ENCODE measurements at regions not wholly inside any gene's neighbourhood (a gene's known extent, or its start where the extent isn't known, plus 50 kb on each side); places are given as distances from the start of the nearest gene placed in this dataset.
"Not testable (repeated sequence)": the region's sequence is repeated elsewhere in the genome, so short reads cannot be mapped to it uniquely, and the experiment has no call there.

GRCh38 chr21:10347675-10348074, 173.7 kb upstream of the TPTE start:
- H3K27ac Mint-ChIP-seq; H3K27me3 Mint-ChIP-seq (ENCODE audit: low read depth); H3K36me3 Mint-ChIP-seq (ENCODE audit: low read depth); H3K4me3 Mint-ChIP-seq (ENCODE audit: low read depth); H3K4me1 Mint-ChIP-seq (ENCODE audit: low read depth); DNase-seq (ENCODE audit: low spot score); intact Hi-C loops (cut with micrococcal nuclease): not testable (repeated sequence)
- peaks cover 61% of the 10 kb centered on the region for H3K9me3 Mint-ChIP-seq

- DNase-seq (ENCODE audit: low spot score); H3K36me3 Mint-ChIP-seq (ENCODE audit: low read depth); H3K27me3 Mint-ChIP-seq (ENCODE audit: low read depth); intact Hi-C loops (cut with micrococcal nuclease); H3K4me1 Mint-ChIP-seq (ENCODE audit: low read depth); H3K4me3 Mint-ChIP-seq (ENCODE audit: low read depth); H3K27ac Mint-ChIP-seq: not testable (repeated sequence)
- peaks cover 66% of the 10 kb centered on the region for H3K9me3 Mint-ChIP-seq
These were observed 173.2 kb upstream of the TPTE start for GRCh38 chr21:10348150-10348549.

- H3K27me3 Mint-ChIP-seq (ENCODE audit: low read depth); H3K4me1 Mint-ChIP-seq (ENCODE audit: low read depth); intact Hi-C loops (cut with micrococcal nuclease); H3K4me3 Mint-ChIP-seq (ENCODE audit: low read depth); H3K36me3 Mint-ChIP-seq (ENCODE audit: low read depth); DNase-seq (ENCODE audit: low spot score); H3K27ac Mint-ChIP-seq: not testable (repeated sequence)
- H3K9me3 Mint-ChIP-seq: peaks cover 75% of the 10 kb centered on the region
These were observed 166.4 kb upstream of the TPTE start for GRCh38 chr21:10354851-10355578.

GRCh38 chr21:10359120-10359519, 162.3 kb upstream of the TPTE start:
- H3K4me1 Mint-ChIP-seq (ENCODE audit: low read depth); DNase-seq (ENCODE audit: low spot score); H3K4me3 Mint-ChIP-seq (ENCODE audit: low read depth); H3K27ac Mint-ChIP-seq; H3K27me3 Mint-ChIP-seq (ENCODE audit: low read depth); H3K36me3 Mint-ChIP-seq (ENCODE audit: low read depth); intact Hi-C loops (cut with micrococcal nuclease): not testable (repeated sequence)
- H3K9me3 Mint-ChIP-seq: peaks cover 76% of the 10 kb centered on the region

GRCh38 chr21:10359911-10360310, 161.5 kb upstream of the TPTE start:
- DNase-seq (ENCODE audit: low spot score); H3K4me1 Mint-ChIP-seq (ENCODE audit: low read depth); H3K27ac Mint-ChIP-seq; H3K36me3 Mint-ChIP-seq (ENCODE audit: low read depth); H3K4me3 Mint-ChIP-seq (ENCODE audit: low read depth); H3K27me3 Mint-ChIP-seq (ENCODE audit: low read depth); intact Hi-C loops (cut with micrococcal nuclease): not testable (repeated sequence)
- H3K9me3 Mint-ChIP-seq: peaks cover 69% of the 10 kb centered on the region

GRCh38 chr21:10361214-10361736, 160.1 kb upstream of the TPTE start:
- not testable (repeated sequence) for H3K4me1 Mint-ChIP-seq (ENCODE audit: low read depth)

GRCh38 chr21:10362816-10363215, 158.6 kb upstream of the TPTE start:
- DNase-seq (ENCODE audit: low spot score); H3K4me3 Mint-ChIP-seq (ENCODE audit: low read depth); H3K27ac Mint-ChIP-seq; H3K4me1 Mint-ChIP-seq (ENCODE audit: low read depth); H3K27me3 Mint-ChIP-seq (ENCODE audit: low read depth); intact Hi-C loops (cut with micrococcal nuclease); H3K36me3 Mint-ChIP-seq (ENCODE audit: low read depth): not testable (repeated sequence)
- H3K9me3 Mint-ChIP-seq: peaks cover 44% of the 10 kb centered on the region

More at GRCh38 chr21:10361214-10361736, 160.1 kb upstream of the TPTE start:
- DNase-seq (ENCODE audit: low spot score); H3K36me3 Mint-ChIP-seq (ENCODE audit: low read depth); H3K4me3 Mint-ChIP-seq (ENCODE audit: low read depth); H3K27me3 Mint-ChIP-seq (ENCODE audit: low read depth); H3K27ac Mint-ChIP-seq; intact Hi-C loops (cut with micrococcal nuclease): not testable (repeated sequence)
- H3K9me3 Mint-ChIP-seq: peaks cover 57% of the 10 kb centered on the region

GRCh38 chr21:10363321-10363720, 158.1 kb upstream of the TPTE start:
- H3K4me3 Mint-ChIP-seq (ENCODE audit: low read depth); H3K4me1 Mint-ChIP-seq (ENCODE audit: low read depth); DNase-seq (ENCODE audit: low spot score); H3K36me3 Mint-ChIP-seq (ENCODE audit: low read depth); H3K27ac Mint-ChIP-seq; intact Hi-C loops (cut with micrococcal nuclease); H3K27me3 Mint-ChIP-seq (ENCODE audit: low read depth): not testable (repeated sequence)
- H3K9me3 Mint-ChIP-seq: peaks cover 42% of the 10 kb centered on the region

GRCh38 chr21:10366210-10366609, 155.2 kb upstream of the TPTE start:
- H3K4me1 Mint-ChIP-seq (ENCODE audit: low read depth); H3K4me3 Mint-ChIP-seq (ENCODE audit: low read depth); H3K27ac Mint-ChIP-seq; intact Hi-C loops (cut with micrococcal nuclease); H3K27me3 Mint-ChIP-seq (ENCODE audit: low read depth); H3K36me3 Mint-ChIP-seq (ENCODE audit: low read depth); DNase-seq (ENCODE audit: low spot score): not testable (repeated sequence)
- H3K9me3 Mint-ChIP-seq: peaks cover 32% of the 10 kb centered on the region

GRCh38 chr21:10367586-10367985, 153.8 kb upstream of the TPTE start:
- H3K9me3 Mint-ChIP-seq: peaks cover 19% of the 10 kb centered on the region
- H3K36me3 Mint-ChIP-seq (ENCODE audit: low read depth); H3K27ac Mint-ChIP-seq; DNase-seq (ENCODE audit: low spot score); H3K27me3 Mint-ChIP-seq (ENCODE audit: low read depth); H3K4me3 Mint-ChIP-seq (ENCODE audit: low read depth); H3K4me1 Mint-ChIP-seq (ENCODE audit: low read depth); intact Hi-C loops (cut with micrococcal nuclease): not testable (repeated sequence)

GRCh38 chr21:10368323-10368798, 153.0 kb upstream of the TPTE start:
- H3K9me3 Mint-ChIP-seq: peaks cover 11% of the 10 kb centered on the region
- H3K4me1 Mint-ChIP-seq (ENCODE audit: low read depth); H3K36me3 Mint-ChIP-seq (ENCODE audit: low read depth); H3K27me3 Mint-ChIP-seq (ENCODE audit: low read depth); H3K4me3 Mint-ChIP-seq (ENCODE audit: low read depth); DNase-seq (ENCODE audit: low spot score); H3K27ac Mint-ChIP-seq; intact Hi-C loops (cut with micrococcal nuclease): not testable (repeated sequence)

GRCh38 chr21:10369289-10369688, 152.1 kb upstream of the TPTE start:
- H3K4me1 Mint-ChIP-seq (ENCODE audit: low read depth); H3K27ac Mint-ChIP-seq; H3K4me3 Mint-ChIP-seq (ENCODE audit: low read depth); DNase-seq (ENCODE audit: low spot score); intact Hi-C loops (cut with micrococcal nuclease); H3K27me3 Mint-ChIP-seq (ENCODE audit: low read depth); H3K36me3 Mint-ChIP-seq (ENCODE audit: low read depth): not testable (repeated sequence)
- peaks cover 11% of the 10 kb centered on the region for H3K9me3 Mint-ChIP-seq

GRCh38 chr21:10377758-10378157, 143.6 kb upstream of the TPTE start:
- H3K36me3 Mint-ChIP-seq (ENCODE audit: low read depth); H3K27ac Mint-ChIP-seq; DNase-seq (ENCODE audit: low spot score); H3K27me3 Mint-ChIP-seq (ENCODE audit: low read depth); intact Hi-C loops (cut with micrococcal nuclease); H3K4me1 Mint-ChIP-seq (ENCODE audit: low read depth); H3K4me3 Mint-ChIP-seq (ENCODE audit: low read depth): not testable (repeated sequence)
- peaks cover 32% of the 10 kb centered on the region for H3K9me3 Mint-ChIP-seq

All from activated T-helper 2 cell treated with anti-CD3 and anti-CD28 coated beads, Interferon-gamma antibody, Interleukin-2, Interleukin-4, amounts not matched to agents 10 μg/mL and 5 μg/mL and 100 μg/mL, durations not matched to agents 14 hours and 24 hours and 36 hours (primary cell).